ENCODE measurements at regions not wholly inside any gene's neighbourhood (a gene's known extent, or its start where the extent isn't known, plus 50 kb on each side); places are given as distances from the start of the nearest gene placed in this dataset.

DNA sequence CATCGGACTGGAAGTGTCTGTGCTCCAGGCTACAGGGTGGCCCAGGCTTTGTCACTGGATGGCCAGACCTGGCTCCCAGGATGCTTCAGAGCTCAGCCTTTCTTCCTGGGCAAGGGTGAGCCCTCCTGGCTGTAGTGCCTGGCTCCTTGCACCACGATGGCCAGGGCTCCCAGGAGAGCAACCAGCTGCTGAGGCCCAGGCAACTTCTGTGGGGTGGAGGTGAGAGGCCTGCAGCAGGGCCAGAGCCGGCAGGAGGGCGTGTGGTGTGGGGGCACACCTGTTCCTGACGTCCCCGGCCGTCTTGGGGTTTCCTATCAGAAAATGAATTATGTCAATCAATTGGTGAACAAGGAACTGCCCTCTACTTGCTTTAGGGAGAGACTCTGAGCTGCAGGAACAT is 82.1 kb downstream of the DHCR7 start:
- H3K79me2 ChIP-seq (ENCODE audit: insufficient read depth) = no peaks in the 10 kb centered on the region
- ChIA-PET POLR2A (no interaction called here), CTCF (no interaction called here)
- no peaks in the 10 kb centered on the region for H3K9me3 ChIP-seq
- H3K9ac ChIP-seq = no peak overlapping the region
- H3K27me3 ChIP-seq (ENCODE audit: insufficient read depth) = no peaks in the 10 kb centered on the region
- H3K4me3 ChIP-seq (ENCODE audit: low read depth in 2 of 2, low read length in 1 of 2) = no peak overlapping the region
- 0% methylated on average over 1 of the region's 7 CpGs for WGBS (ENCODE audit: low lambda C conversion rate)
- no peak overlapping the region for H2AFZ ChIP-seq (ENCODE audit: low read depth)
- H3K9me2 ChIP-seq = no peaks in the 10 kb centered on the region
- no peak for DNase-seq
- H3K27ac ChIP-seq (ENCODE audit: low read depth in 2 of 2, low read length in 1 of 2) = no peak overlapping the region
- no peaks in the 10 kb centered on the region for H4K20me1 ChIP-seq (ENCODE audit: insufficient read depth)
- no peaks in the 10 kb centered on the region for H3K36me3 ChIP-seq (replicated peaks in 1 of 2; ENCODE audit: control insufficient read depth in 1 of 2, insufficient read depth in 2 of 2, low read length in 1 of 2)
- H3K4me1 ChIP-seq (ENCODE audit: control insufficient read depth in 1 of 2, insufficient read depth in 2 of 2, low read depth in 1 of 2, low read length in 1 of 2) = no peaks in the 10 kb centered on the region
- H3F3A ChIP-seq (replicated peaks; ENCODE audit: insufficient read depth) = no peaks in the 10 kb centered on the region
- TF ChIP-seq GABPA (IDR thresholded peaks at IDR 0.05; ENCODE audit: low read depth) = no peak
- TF ChIP-seq FOXJ3 (CRISPR knock-in tag; IDR thresholded peaks at IDR 0.05) = no peak
- no peak for TF ChIP-seq EP300 (IDR thresholded peaks at IDR 0.05; ENCODE audit: borderline replicate concordance in 1 of 2, low read depth in 1 of 2, low read length in 1 of 2)
- no peak for TF ChIP-seq SMC3 (IDR thresholded peaks at IDR 0.05; ENCODE audit: low read depth, low read length)
- TF ChIP-seq RXRA (IDR thresholded peaks at IDR 0.05; ENCODE audit: borderline replicate concordance, low read depth) = no peak
- TF ChIP-seq RFX5 (IDR thresholded peaks at IDR 0.05; ENCODE audit: low read length) = no peak
- TF ChIP-seq JUND (IDR thresholded peaks at IDR 0.05) = no peak
- TF ChIP-seq NRF1 (IDR thresholded peaks at IDR 0.05; ENCODE audit: low read depth, low read length) = no peak
- no peak for TF ChIP-seq EZH2phosphoT487 (IDR thresholded peaks at IDR 0.05; ENCODE audit: borderline replicate concordance, low read depth)
- no peak for TF ChIP-seq SIN3A (IDR thresholded peaks at IDR 0.05; ENCODE audit: borderline replicate concordance, low read depth, low read length)
- TF ChIP-seq, protein P1, sequence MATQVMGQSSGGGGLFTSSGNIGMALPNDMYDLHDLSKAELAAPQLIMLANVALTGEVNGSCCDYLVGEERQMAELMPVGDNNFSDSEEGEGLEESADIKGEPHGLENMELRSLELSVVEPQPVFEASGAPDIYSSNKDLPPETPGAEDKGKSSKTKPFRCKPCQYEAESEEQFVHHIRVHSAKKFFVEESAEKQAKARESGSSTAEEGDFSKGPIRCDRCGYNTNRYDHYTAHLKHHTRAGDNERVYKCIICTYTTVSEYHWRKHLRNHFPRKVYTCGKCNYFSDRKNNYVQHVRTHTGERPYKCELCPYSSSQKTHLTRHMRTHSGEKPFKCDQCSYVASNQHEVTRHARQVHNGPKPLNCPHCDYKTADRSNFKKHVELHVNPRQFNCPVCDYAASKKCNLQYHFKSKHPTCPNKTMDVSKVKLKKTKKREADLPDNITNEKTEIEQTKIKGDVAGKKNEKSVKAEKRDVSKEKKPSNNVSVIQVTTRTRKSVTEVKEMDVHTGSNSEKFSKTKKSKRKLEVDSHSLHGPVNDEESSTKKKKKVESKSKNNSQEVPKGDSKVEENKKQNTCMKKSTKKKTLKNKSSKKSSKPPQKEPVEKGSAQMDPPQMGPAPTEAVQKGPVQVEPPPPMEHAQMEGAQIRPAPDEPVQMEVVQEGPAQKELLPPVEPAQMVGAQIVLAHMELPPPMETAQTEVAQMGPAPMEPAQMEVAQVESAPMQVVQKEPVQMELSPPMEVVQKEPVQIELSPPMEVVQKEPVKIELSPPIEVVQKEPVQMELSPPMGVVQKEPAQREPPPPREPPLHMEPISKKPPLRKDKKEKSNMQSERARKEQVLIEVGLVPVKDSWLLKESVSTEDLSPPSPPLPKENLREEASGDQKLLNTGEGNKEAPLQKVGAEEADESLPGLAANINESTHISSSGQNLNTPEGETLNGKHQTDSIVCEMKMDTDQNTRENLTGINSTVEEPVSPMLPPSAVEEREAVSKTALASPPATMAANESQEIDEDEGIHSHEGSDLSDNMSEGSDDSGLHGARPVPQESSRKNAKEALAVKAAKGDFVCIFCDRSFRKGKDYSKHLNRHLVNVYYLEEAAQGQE (IDR thresholded peaks at IDR 0.05; ENCODE audit: low read depth, low read length) = no peak
- TF ChIP-seq ELF1 (IDR thresholded peaks at IDR 0.05) = no peak
- TF ChIP-seq NFIC (IDR thresholded peaks at IDR 0.05; ENCODE audit: borderline replicate concordance) = no peak
- no peak for TF ChIP-seq FOXM1 (IDR thresholded peaks at IDR 0.05; ENCODE audit: low read depth)
- TF ChIP-seq FOSL2 (IDR thresholded peaks at IDR 0.05; ENCODE audit: borderline replicate concordance, low read depth) = no peak
- TF ChIP-seq, protein P2, sequence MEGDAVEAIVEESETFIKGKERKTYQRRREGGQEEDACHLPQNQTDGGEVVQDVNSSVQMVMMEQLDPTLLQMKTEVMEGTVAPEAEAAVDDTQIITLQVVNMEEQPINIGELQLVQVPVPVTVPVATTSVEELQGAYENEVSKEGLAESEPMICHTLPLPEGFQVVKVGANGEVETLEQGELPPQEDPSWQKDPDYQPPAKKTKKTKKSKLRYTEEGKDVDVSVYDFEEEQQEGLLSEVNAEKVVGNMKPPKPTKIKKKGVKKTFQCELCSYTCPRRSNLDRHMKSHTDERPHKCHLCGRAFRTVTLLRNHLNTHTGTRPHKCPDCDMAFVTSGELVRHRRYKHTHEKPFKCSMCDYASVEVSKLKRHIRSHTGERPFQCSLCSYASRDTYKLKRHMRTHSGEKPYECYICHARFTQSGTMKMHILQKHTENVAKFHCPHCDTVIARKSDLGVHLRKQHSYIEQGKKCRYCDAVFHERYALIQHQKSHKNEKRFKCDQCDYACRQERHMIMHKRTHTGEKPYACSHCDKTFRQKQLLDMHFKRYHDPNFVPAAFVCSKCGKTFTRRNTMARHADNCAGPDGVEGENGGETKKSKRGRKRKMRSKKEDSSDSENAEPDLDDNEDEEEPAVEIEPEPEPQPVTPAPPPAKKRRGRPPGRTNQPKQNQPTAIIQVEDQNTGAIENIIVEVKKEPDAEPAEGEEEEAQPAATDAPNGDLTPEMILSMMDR (IDR thresholded peaks at IDR 0.05) = no peak
- TF ChIP-seq TEAD4 (IDR thresholded peaks at IDR 0.05; ENCODE audit: borderline replicate concordance, insufficient read depth) = no peak
- TF ChIP-seq MXI1 (IDR thresholded peaks at IDR 0.05; ENCODE audit: low read depth, low read length) = no peak
- TF ChIP-seq, protein P3, sequence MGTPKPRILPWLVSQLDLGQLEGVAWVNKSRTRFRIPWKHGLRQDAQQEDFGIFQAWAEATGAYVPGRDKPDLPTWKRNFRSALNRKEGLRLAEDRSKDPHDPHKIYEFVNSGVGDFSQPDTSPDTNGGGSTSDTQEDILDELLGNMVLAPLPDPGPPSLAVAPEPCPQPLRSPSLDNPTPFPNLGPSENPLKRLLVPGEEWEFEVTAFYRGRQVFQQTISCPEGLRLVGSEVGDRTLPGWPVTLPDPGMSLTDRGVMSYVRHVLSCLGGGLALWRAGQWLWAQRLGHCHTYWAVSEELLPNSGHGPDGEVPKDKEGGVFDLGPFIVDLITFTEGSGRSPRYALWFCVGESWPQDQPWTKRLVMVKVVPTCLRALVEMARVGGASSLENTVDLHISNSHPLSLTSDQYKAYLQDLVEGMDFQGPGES (IDR thresholded peaks at IDR 0.05; ENCODE audit: low read depth, low read length) = no peak
- no peak overlapping the region for H3K4me2 ChIP-seq

Data from SK-N-SH (cell line).